Kidney epithelial cell (primary cell): ENCODE measurements at regions not wholly inside any gene's neighbourhood (a gene's known extent, or its start where the extent isn't known, plus 50 kb on each side); places are given as distances from the start of the nearest gene placed in this dataset.

Experiments used
- DNase-seq: peaks from one replicate; pipeline ENCODE4 v3.0.0-alpha.2; 2010; ENCODE audit warnings: low read depth
- H3K27me3 ChIP-seq: 2 replicates; pipeline ENCODE4 v1.6.0; 2011; ENCODE audit warnings: low read length; ENCODE audit not compliant: control insufficient read depth, insufficient read depth
- H3K36me3 ChIP-seq: 2 replicates; pipeline ENCODE4 v1.5.1; 2011; ENCODE audit warnings: low read length; ENCODE audit not compliant: control insufficient read depth, insufficient read depth
- H3K4me3 ChIP-seq: 2 replicates; pipeline ENCODE4 v1.5.1; 2011; ENCODE audit warnings: low read depth, mild to moderate bottlenecking, control low read depth, low read length
- CTCF ChIP-seq: IDR thresholded peaks from 2 replicates; pipeline ENCODE4 v1.5.1; 2011; ENCODE audit warnings: mild to moderate bottlenecking, moderate library complexity, low read length, control low read depth, inconsistent platforms; ENCODE audit not compliant: insufficient read depth, poor library complexity, severe bottlenecking

GRCh38 chr5:174514325-174514724, 210.1 kb upstream of the MSX2 start:
- no peak for TF ChIP-seq CTCF
- no peak overlapping the region for H3K4me3 ChIP-seq
- H3K27me3 ChIP-seq: no peaks in the 10 kb centered on the region
- no peak for DNase-seq
- no peaks in the 10 kb centered on the region for H3K36me3 ChIP-seq

- no peak overlapping the region for H3K4me3 ChIP-seq
- no peaks in the 10 kb centered on the region for H3K27me3 ChIP-seq
- no peaks in the 10 kb centered on the region for H3K36me3 ChIP-seq
- no peak for TF ChIP-seq CTCF
- no peak for DNase-seq
These were observed 209.4 kb upstream of the MSX2 start for GRCh38 chr5:174514983-174515394.

GRCh38 chr5:174516741-174517140, 207.6 kb upstream of the MSX2 start:
- no peak for TF ChIP-seq CTCF
- H3K4me3 ChIP-seq: no peak overlapping the region
- DNase-seq: no peak
- H3K27me3 ChIP-seq: no peaks in the 10 kb centered on the region
- H3K36me3 ChIP-seq: no peaks in the 10 kb centered on the region

- TF ChIP-seq CTCF: no peak
- DNase-seq: no peak
- no peak overlapping the region for H3K4me3 ChIP-seq
- no peaks in the 10 kb centered on the region for H3K36me3 ChIP-seq
- H3K27me3 ChIP-seq: no peaks in the 10 kb centered on the region
These were observed 205.9 kb upstream of the MSX2 start for GRCh38 chr5:174518512-174518911.

- H3K27me3 ChIP-seq: no peaks in the 10 kb centered on the region
- TF ChIP-seq CTCF: no peak
- H3K36me3 ChIP-seq: no peaks in the 10 kb centered on the region
- no peak overlapping the region for H3K4me3 ChIP-seq
- DNase-seq: no peak
These were observed 203.7 kb upstream of the MSX2 start for GRCh38 chr5:174520420-174521396.

GRCh38 chr5:174521449-174521848, 202.9 kb upstream of the MSX2 start:
- Histone ChIP-seq H3K27me3 (no peaks in the 10 kb centered on the region), H3K36me3 (no peaks in the 10 kb centered on the region), H3K4me3 (no peak overlapping the region)
- DNase-seq: no peak
- TF ChIP-seq CTCF: no peak
